ENCODE measurements at regions not wholly inside any gene's neighbourhood (a gene's known extent, or its start where the extent isn't known, plus 50 kb on each side); places are given as distances from the start of the nearest gene placed in this dataset.

GRCh38 chr5:60399507-60399906 lies 300.5 kb downstream of the DEPDC1B start:
- TF ChIP-seq CTCF (IDR thresholded peaks at IDR 0.05) (no peak), POLR2AphosphoS5 (IDR thresholded peaks at IDR 0.05) (no peak)
